Mesenchymal stem cell (in vitro differentiated cells and primary cell): ENCODE measurements at regions not wholly inside any gene's neighbourhood (a gene's known extent, or its start where the extent isn't known, plus 50 kb on each side); places are given as distances from the start of the nearest gene placed in this dataset.

Experiments used
- DNase-seq: peaks from one replicate; pipeline ENCODE4 v3.0.0-alpha.2; 2013
- H2AFZ ChIP-seq: one replicate; pipeline ENCODE4 v1.6.1; 2013; ENCODE audit warnings: low read depth, mild to moderate bottlenecking, control low read depth, inconsistent platforms, low read length, moderate library complexity
- H2AK5ac ChIP-seq: 2 replicates; pipeline ENCODE4 v1.6.1; 2013; ENCODE audit warnings: low read length, moderate library complexity, mild to moderate bottlenecking, inconsistent platforms; ENCODE audit not compliant: severe bottlenecking
- H2BK120ac ChIP-seq: one replicate; pipeline ENCODE4 v1.6.1; 2013; ENCODE audit warnings: low read depth, mild to moderate bottlenecking, inconsistent platforms, low read length, moderate library complexity
- H2BK12ac ChIP-seq, 2 experiments: one replicate each; pipeline ENCODE4 v1.6.1; 2013; ENCODE audit warnings: inconsistent platforms in 2 of 2, low read length in 2 of 2, mild to moderate bottlenecking in 2 of 2, moderate library complexity in 2 of 2, control low read depth in 1 of 2
- H2BK15ac ChIP-seq: one replicate; pipeline ENCODE4 v1.6.1; 2013; ENCODE audit warnings: mild to moderate bottlenecking, low read depth, inconsistent platforms; ENCODE audit not compliant: poor library complexity, severe bottlenecking
- H2BK5ac ChIP-seq: 2 replicates; pipeline ENCODE4 v1.6.1; 2013; ENCODE audit warnings: low read depth, mild to moderate bottlenecking, low read length, control low read depth, inconsistent platforms; ENCODE audit not compliant: poor library complexity, severe bottlenecking
- H3K14ac ChIP-seq, 2 experiments: one replicate each; pipeline ENCODE4 v1.6.1; 2013; ENCODE audit warnings: inconsistent platforms in 2 of 2, low read length in 2 of 2, control low read depth in 1 of 2, mild to moderate bottlenecking in 1 of 2, moderate library complexity in 1 of 2
- H3K18ac ChIP-seq, 2 experiments: one replicate each; pipeline ENCODE4 v1.6.1; 2013; ENCODE audit warnings: inconsistent platforms in 2 of 2, low read length in 2 of 2, control low read depth in 1 of 2, low read depth in 1 of 2, mild to moderate bottlenecking in 1 of 2
- H3K23ac ChIP-seq, 2 experiments: one replicate each; pipeline ENCODE4 v1.6.1; 2013; ENCODE audit warnings: inconsistent platforms in 2 of 2, low read length in 2 of 2, mild to moderate bottlenecking in 2 of 2, moderate library complexity in 2 of 2, control low read depth in 1 of 2
- H3K27ac ChIP-seq: 2 replicates; pipeline ENCODE4 v1.5.1; 2013; ENCODE audit warnings: mild to moderate bottlenecking, moderate library complexity, low read length, control low read depth, inconsistent platforms; ENCODE audit not compliant: poor library complexity, severe bottlenecking
- H3K27me3 ChIP-seq, 2 experiments: 2 replicates each; pipeline versions ENCODE4 v1.6.1 to v1.7.0; 2013; ENCODE audit warnings: low read length in 2 of 2, mild to moderate bottlenecking in 2 of 2, moderate library complexity in 2 of 2, control low read depth in 1 of 2, inconsistent platforms in 1 of 2; ENCODE audit not compliant: control insufficient read depth in 1 of 2, insufficient read depth in 1 of 2
- H3K36me3 ChIP-seq, 2 experiments: 2 replicates each; pipeline versions ENCODE4 v1.6.1 to v1.7.0; 2013; ENCODE audit warnings: low read length in 2 of 2, control low read depth in 1 of 2, inconsistent platforms in 1 of 2, low read depth in 1 of 2, mild to moderate bottlenecking in 1 of 2; ENCODE audit not compliant: insufficient read depth in 2 of 2, control insufficient read depth in 1 of 2
- H3K4ac ChIP-seq, 2 experiments: one replicate each; pipeline ENCODE4 v1.6.1; 2013; ENCODE audit warnings: inconsistent platforms in 2 of 2, low read length in 2 of 2, mild to moderate bottlenecking in 2 of 2, moderate library complexity in 2 of 2, control low read depth in 1 of 2, low read depth in 1 of 2
- H3K4me1 ChIP-seq: 2 replicates; pipeline ENCODE4 v1.6.1; 2013; ENCODE audit warnings: low read depth, low read length, control low read depth; ENCODE audit not compliant: control insufficient read depth, insufficient read depth
- H3K4me2 ChIP-seq: 2 replicates; pipeline ENCODE4 v1.6.1; 2013; ENCODE audit warnings: low read length, mild to moderate bottlenecking, inconsistent platforms; ENCODE audit not compliant: poor library complexity, severe bottlenecking
- H3K4me3 ChIP-seq, 2 experiments: 2 replicates each; pipeline versions ENCODE4 v1.5.1 to v1.7.0; 2013; ENCODE audit warnings: low read length in 2 of 2, mild to moderate bottlenecking in 2 of 2, control low read depth in 1 of 2, low read depth in 1 of 2; ENCODE audit not compliant: insufficient read depth in 1 of 2
- H3K79me1 ChIP-seq: replicated peaks from 2 replicates; pipeline ENCODE4 v1.6.1; 2013; ENCODE audit warnings: mild to moderate bottlenecking, control low read depth, low read length, inconsistent platforms; ENCODE audit not compliant: poor library complexity, severe bottlenecking
- H3K9ac ChIP-seq: 2 replicates; pipeline ENCODE4 v1.7.0; 2013; ENCODE audit warnings: mild to moderate bottlenecking, low read length, moderate library complexity
- H3K9me3 ChIP-seq: 2 replicates; pipeline ENCODE4 v1.7.0; 2013; ENCODE audit warnings: mild to moderate bottlenecking, low read length; ENCODE audit not compliant: control insufficient read depth
- H4K8ac ChIP-seq: one replicate; pipeline ENCODE4 v1.6.1; 2013; ENCODE audit warnings: inconsistent platforms, mild to moderate bottlenecking, low read length, moderate library complexity
- H4K91ac ChIP-seq: one replicate; pipeline ENCODE4 v1.6.1; 2013; ENCODE audit warnings: mild to moderate bottlenecking, low read length, inconsistent platforms
- WGBS: methylation state at CpG from one replicate; pipeline ENCODE4 v1.1.7; 2013; ENCODE audit warnings: mixed read lengths; 5-methylcytosine and 5-hydroxymethylcytosine counted together

DNA sequence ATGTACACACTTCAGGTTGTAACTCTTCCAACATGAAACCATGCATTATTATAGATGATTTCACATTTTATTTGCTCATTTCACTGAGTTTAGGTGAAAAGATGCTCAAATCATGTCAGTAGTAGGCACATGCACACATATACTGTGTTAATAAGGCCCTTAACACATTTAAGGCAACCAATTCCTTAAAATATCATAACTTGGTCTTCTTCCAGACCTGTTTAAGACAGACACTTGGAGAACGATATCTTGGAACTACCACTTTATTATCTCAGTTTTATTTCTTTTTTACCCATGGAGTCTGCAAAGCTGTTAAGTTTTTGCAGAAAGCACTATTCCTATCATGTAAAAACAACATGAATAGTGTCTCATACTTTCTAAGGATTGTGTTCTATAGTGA, 395.2 kb upstream of the MIR17HG start:
- Histone ChIP-seq H3K4ac (no peak overlapping the region), H2BK12ac (no peak overlapping the region), H3K4me2 (no peak overlapping the region), H4K8ac (no peak overlapping the region), H4K91ac (no peak overlapping the region), H2BK5ac (no peak overlapping the region), H3K9me3 (peaks cover 6% of the 10 kb centered on the region), H2BK15ac (no peak overlapping the region), H3K4me1 (peaks cover 6% of the 10 kb centered on the region), H2AK5ac (no peak overlapping the region), H3K36me3 (no peaks in the 10 kb centered on the region), H3K79me1 (no peaks in the 10 kb centered on the region), H3K14ac (no peak overlapping the region), H3K27ac (no peak overlapping the region), H3K23ac (no peak overlapping the region), H3K4me3 (no peak overlapping the region), H3K18ac (no peak overlapping the region), H3K27me3 (no peaks in the 10 kb centered on the region), H2BK120ac (no peak overlapping the region), H2AFZ (no peak overlapping the region), H3K9ac (no peak overlapping the region)
- DNase-seq: no peak
- WGBS: 100% methylated on average over 1 of the region's 1 CpG

- H3K23ac ChIP-seq: no peak overlapping the region
- H3K79me1 ChIP-seq: no peaks in the 10 kb centered on the region
- H3K27me3 ChIP-seq: no peaks in the 10 kb centered on the region
- no peak overlapping the region for H3K4ac ChIP-seq
- H3K4me2 ChIP-seq: no peak overlapping the region
- no peak overlapping the region for H2BK120ac ChIP-seq
- H3K9me3 ChIP-seq: no peaks in the 10 kb centered on the region
- no peak overlapping the region for H3K14ac ChIP-seq
- no peak overlapping the region for H2AFZ ChIP-seq
- no peak overlapping the region for H3K9ac ChIP-seq
- H2AK5ac ChIP-seq: no peak overlapping the region
- H3K36me3 ChIP-seq: no peaks in the 10 kb centered on the region
- no peak overlapping the region for H4K8ac ChIP-seq
- H3K4me1 ChIP-seq: no peaks in the 10 kb centered on the region
- H3K18ac ChIP-seq: no peak overlapping the region
- H2BK15ac ChIP-seq: no peak overlapping the region
- H3K4me3 ChIP-seq: no peak overlapping the region
- H2BK12ac ChIP-seq: no peak overlapping the region
- H4K91ac ChIP-seq: no peak overlapping the region
- DNase-seq: no peak
- H3K27ac ChIP-seq: no peak overlapping the region
- WGBS: 100% methylated on average over 1 of the region's 2 CpGs
- H2BK5ac ChIP-seq: no peak overlapping the region
These were observed 392.8 kb upstream of the MIR17HG start for GRCh38 chr13:90954605-90955195.

GRCh38 chr13:90956031-90956430, 391.5 kb upstream of the MIR17HG start:
- Histone ChIP-seq H2BK15ac (no peak overlapping the region), H3K4me2 (no peak overlapping the region), H3K4me1 (no peaks in the 10 kb centered on the region), H2BK120ac (no peak overlapping the region), H3K27me3 (no peaks in the 10 kb centered on the region), H3K4me3 (no peak overlapping the region), H4K91ac (no peak overlapping the region), H2AK5ac (no peak overlapping the region), H3K36me3 (no peaks in the 10 kb centered on the region), H3K9ac (no peak overlapping the region), H3K27ac (no peak overlapping the region), H3K79me1 (no peaks in the 10 kb centered on the region), H2AFZ (no peak overlapping the region), H2BK5ac (no peak overlapping the region), H3K9me3 (no peaks in the 10 kb centered on the region), H3K23ac (no peak overlapping the region), H3K18ac (no peak overlapping the region), H4K8ac (no peak overlapping the region), H3K4ac (no peak overlapping the region), H2BK12ac (no peak overlapping the region), H3K14ac (no peak overlapping the region)
- 92% methylated on average over 1 of the region's 1 CpG for WGBS
- no peak for DNase-seq

DNA sequence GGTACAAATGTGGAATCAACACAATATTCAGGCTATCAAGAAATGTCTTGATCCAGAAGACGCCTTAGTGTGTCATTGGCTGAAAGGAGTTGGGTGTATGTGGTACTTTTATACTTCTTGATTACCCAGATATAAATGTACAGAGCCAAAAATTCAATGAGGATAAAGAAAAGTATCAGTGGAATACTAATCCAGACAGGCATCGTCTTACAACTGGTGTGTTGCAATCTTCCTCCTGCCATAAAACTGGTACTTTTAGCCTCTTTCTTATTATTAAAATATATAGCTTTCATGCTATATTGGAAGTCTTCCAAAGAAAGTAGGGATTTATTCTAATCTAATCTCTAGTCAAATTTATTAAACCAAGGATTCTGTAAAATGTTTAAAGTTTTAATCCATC, 388.6 kb upstream of the MIR17HG start:
- Histone ChIP-seq H4K91ac (no peak overlapping the region), H4K8ac (no peak overlapping the region), H2BK15ac (no peak overlapping the region), H3K36me3 (no peaks in the 10 kb centered on the region), H3K9ac (no peak overlapping the region), H3K79me1 (no peaks in the 10 kb centered on the region), H2BK120ac (no peak overlapping the region), H3K4me2 (no peak overlapping the region), H3K18ac (no peak overlapping the region), H3K23ac (no peak overlapping the region), H2BK12ac (no peak overlapping the region), H3K27ac (no peak overlapping the region), H2AK5ac (no peak overlapping the region), H3K4me3 (no peak overlapping the region), H3K14ac (no peak overlapping the region), H3K27me3 (no peaks in the 10 kb centered on the region), H2BK5ac (no peak overlapping the region), H2AFZ (no peak overlapping the region), H3K4me1 (no peaks in the 10 kb centered on the region), H3K4ac (no peak overlapping the region), H3K9me3 (no peaks in the 10 kb centered on the region)
- WGBS: no CpG with 5 or more reads among the region's 2 CpGs
- no peak for DNase-seq
